Heart left ventricle (tissue), 16 donors: ENCODE measurements at regions not wholly inside any gene's neighbourhood (a gene's known extent, or its start where the extent isn't known, plus 50 kb on each side); places are given as distances from the start of the nearest gene placed in this dataset.

ENCODE experiments used
- ATAC-seq, 4 donors: fragments of 200-7000 bp; cut with Tn5 transposase; one replicate each; pipeline ENCODE4 v1.9.1; 2020 to 2022; ENCODE audit warnings: moderate library complexity in 4 of 4, mild to moderate bottlenecking in 3 of 4, moderate number of reproducible peaks in 1 of 4
- DNase-seq, 5 donors: peaks; one replicate each; pipeline ENCODE4 v3.0.0-alpha.2; 2020
- H3K27ac ChIP-seq, 12 donors: fragments of 200-600 bp; sonication (generic) in 4 of 12; one replicate each; pipeline versions ENCODE4 v1.5.0 to v1.8.0; 2016 to 2022; ENCODE audit warnings: mild to moderate bottlenecking in 2 of 12
- H3K27me3 ChIP-seq, 9 donors: fragments of 200-600 bp; sonication (generic) in 2 of 9; one replicate each; pipeline versions ENCODE4 v1.5.1 to v1.8.0; 2016 to 2022; ENCODE audit warnings: mild to moderate bottlenecking in 3 of 9
- H3K36me3 ChIP-seq, 9 donors: fragments of 200-600 bp; sonication (generic) in 2 of 9; one replicate each; pipeline versions ENCODE4 v1.5.0 to v1.8.0; 2018 to 2022; ENCODE audit warnings: mild to moderate bottlenecking in 2 of 9
- H3K4me1 ChIP-seq, 12 donors: fragments of 200-600 bp; sonication (generic) in 4 of 12; one replicate each; pipeline versions ENCODE4 v1.5.0 to v1.8.0; 2016 to 2022; ENCODE audit warnings: mild to moderate bottlenecking in 3 of 12
- H3K4me3 ChIP-seq, 12 donors: fragments of 200-600 bp; sonication (generic) in 4 of 12; one replicate each; pipeline versions ENCODE4 v1.5.0 to v1.8.0; 2017 to 2022; ENCODE audit warnings: mild to moderate bottlenecking in 9 of 12, moderate library complexity in 4 of 12
- H3K9me3 ChIP-seq, 12 donors: fragments of 200-600 bp; sonication (generic) in 4 of 12; one replicate each; pipeline versions ENCODE4 v1.5.0 to v1.8.0; 2016 to 2022; ENCODE audit warnings: mild to moderate bottlenecking in 1 of 12
- POLR2A ChIP-seq, 2 donors: fragments of 450-650 bp; IDR thresholded peaks; one replicate each; pipeline ENCODE4 v1.6.1; 2017; ENCODE audit warnings: antibody characterized with exemption in 2 of 2, mild to moderate bottlenecking in 2 of 2, moderate library complexity in 2 of 2
- WGBS, 4 donors: extraction: QIAGEN DNeasy Blood & Tissue Kit in 2 of 4; methylation state at CpG; one replicate each; pipeline versions ENCODE4 v1.1.5 to v1.1.7; 2013 to 2018; 5-methylcytosine and 5-hydroxymethylcytosine counted together
- intact Hi-C, 10 donors: fragments of 100-400 bp; cut with DNase I; formaldehyde crosslinking; loops; one replicate each; pipeline versions ENCODE4 v1.11.1 to v1.14.2; 2022
- TF ChIP-seq, protein P1 (sequence below), 12 donors: fragments of 200-600 bp; sonication (generic) in 4 of 12; IDR thresholded peaks; one replicate each; pipeline versions ENCODE4 v1.5.0 to v1.8.0; 2018 to 2022; ENCODE audit warnings: antibody characterized with exemption in 12 of 12, mild to moderate bottlenecking in 5 of 12
- donor health status: ischemic (EF 13 %, LVEDD 7.1; RV severe dilation, severe dysfunction).
- donor health status: healthy with polysubstance abuse.
- donor health status: DM: no; HTN: yes; CAD: no.
- donor health status: DM: no; HTN: no; CAD: no.
- donor health status: ischemic (EF 25% LVEDD 6.9; RV normal size, moderate dysfunction).
- donor health status: ischemic (EF 25% LVEDD 5.7; RV mildly dilated, moderate dysfunction).
- donor health status: healthy.
- donor health status: DM: yes; HTN: yes; CAD: no.
- donor health status: ischemic (EF 35%, LVEDD 5.7; RV mildly dilated, moderate dysfunction).
- donor health status: nonischemic (EF 11% LVEDD 7.7; RV severe dilation, severe dysfunction).
- donor health status: DM: yes; HTN: yes; CAD: no.
- donor health status: PGD.
- donor health status: ischemic (EF 29% LVEDD 5.4; RV normal size, mild dysfunction).
- donor health status: nonischemic (EF 23%, LVEDD 6.1; RV moderate dilation, normal function).

- intact Hi-C loops: loop anchor here in 1 of 10 donors (10.0 kb wide), 1 partner anchor 1063 kb away; no protein-coding TSS in a partner anchor
- Histone ChIP-seq H3K4me1 (no peaks in the 10 kb centered on the region), H3K36me3 (no peaks in the 10 kb centered on the region), H3K27ac (no peak overlapping the region), H3K27me3 (no peaks in the 10 kb centered on the region), H3K9me3 (peaks cover 0 to 15% (median 0%) of the 10 kb centered on the region in 12 donors), H3K4me3 (no peak overlapping the region)
- TF ChIP-seq, protein P1, sequence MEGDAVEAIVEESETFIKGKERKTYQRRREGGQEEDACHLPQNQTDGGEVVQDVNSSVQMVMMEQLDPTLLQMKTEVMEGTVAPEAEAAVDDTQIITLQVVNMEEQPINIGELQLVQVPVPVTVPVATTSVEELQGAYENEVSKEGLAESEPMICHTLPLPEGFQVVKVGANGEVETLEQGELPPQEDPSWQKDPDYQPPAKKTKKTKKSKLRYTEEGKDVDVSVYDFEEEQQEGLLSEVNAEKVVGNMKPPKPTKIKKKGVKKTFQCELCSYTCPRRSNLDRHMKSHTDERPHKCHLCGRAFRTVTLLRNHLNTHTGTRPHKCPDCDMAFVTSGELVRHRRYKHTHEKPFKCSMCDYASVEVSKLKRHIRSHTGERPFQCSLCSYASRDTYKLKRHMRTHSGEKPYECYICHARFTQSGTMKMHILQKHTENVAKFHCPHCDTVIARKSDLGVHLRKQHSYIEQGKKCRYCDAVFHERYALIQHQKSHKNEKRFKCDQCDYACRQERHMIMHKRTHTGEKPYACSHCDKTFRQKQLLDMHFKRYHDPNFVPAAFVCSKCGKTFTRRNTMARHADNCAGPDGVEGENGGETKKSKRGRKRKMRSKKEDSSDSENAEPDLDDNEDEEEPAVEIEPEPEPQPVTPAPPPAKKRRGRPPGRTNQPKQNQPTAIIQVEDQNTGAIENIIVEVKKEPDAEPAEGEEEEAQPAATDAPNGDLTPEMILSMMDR (IDR thresholded peaks at IDR 0.05): no peak
- TF ChIP-seq POLR2A (IDR thresholded peaks at IDR 0.05): no peak
- peak in 3 of 5 donors; percentile 1 to 23 (median 14) for DNase-seq
- 91 to 95% (median 94%) methylated on average over 9 to 15 of the region's 15 CpGs for WGBS, 4 donors
- no peak for ATAC-seq
Observed at GRCh38 chr2:128421861-128422311, 103.2 kb upstream of the HS6ST1 start.

DNA sequence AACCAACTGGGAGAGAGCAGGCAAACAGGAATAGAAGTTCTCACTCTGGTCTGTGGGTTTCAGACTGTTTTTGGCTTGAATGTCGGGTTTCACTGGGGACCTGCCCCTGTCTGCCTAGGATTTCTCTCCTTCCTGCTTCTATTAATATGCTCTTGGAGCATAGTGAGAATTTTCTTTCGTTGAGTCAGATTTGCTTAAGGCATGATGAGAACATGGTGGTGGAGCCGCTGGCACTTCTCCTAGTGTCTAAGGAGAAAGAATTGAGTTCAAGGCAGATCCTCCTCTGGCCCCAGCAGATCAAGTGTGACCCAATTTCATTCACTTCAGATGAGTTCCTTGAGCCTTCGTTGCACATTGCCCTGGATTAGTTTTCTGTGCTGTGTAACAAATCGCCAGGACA is 103.9 kb upstream of the HS6ST1 start:
- Histone ChIP-seq H3K4me1 (no peaks in the 10 kb centered on the region), H3K27ac (no peak overlapping the region), H3K27me3 (no peaks in the 10 kb centered on the region), H3K4me3 (no peak overlapping the region), H3K36me3 (no peaks in the 10 kb centered on the region), H3K9me3 (peaks cover 0 to 15% (median 0%) of the 10 kb centered on the region in 12 donors)
- DNase-seq (peak in 2 of 5 donors; percentile 1 to 2), ATAC-seq (no peak)
- intact Hi-C loops: loop anchor here in 1 of 10 donors (10.0 kb wide), 1 partner anchor 1062 kb away; no protein-coding TSS in a partner anchor
- WGBS, 4 donors: 73 to 89% (median 86%) methylated on average over 5 of the region's 5 CpGs
- no peak for TF ChIP-seq POLR2A (IDR thresholded peaks at IDR 0.05)
- TF ChIP-seq, protein P1 (IDR thresholded peaks at IDR 0.05): no peak

- Histone ChIP-seq H3K36me3 (no peaks in the 10 kb centered on the region), H3K4me1 (no peaks in the 10 kb centered on the region), H3K27ac (no peak overlapping the region), H3K27me3 (no peaks in the 10 kb centered on the region), H3K4me3 (no peak overlapping the region), H3K9me3 (peaks cover 0 to 18% (median 0%) of the 10 kb centered on the region in 12 donors)
- ATAC-seq (no peak), DNase-seq (peak in 2 of 5 donors; percentile 4 to 7)
- TF ChIP-seq, protein P1 (IDR thresholded peaks at IDR 0.05): no peak
- no peak for TF ChIP-seq POLR2A (IDR thresholded peaks at IDR 0.05)
- intact Hi-C loops: loop anchor here in 1 of 10 donors (10.0 kb wide), 1 partner anchor 1061 kb away; no protein-coding TSS in a partner anchor
Observed at GRCh38 chr2:128423788-128424165, 105.1 kb upstream of the HS6ST1 start.

- no peaks in the 10 kb centered on the region for H3K4me1 ChIP-seq
- peak in 3 of 5 donors; percentile 1 to 26 (median 6) for DNase-seq
Observed at GRCh38 chr2:128424406-128425171, 105.9 kb upstream of the HS6ST1 start.

More at GRCh38 chr2:128424406-128425171, 105.9 kb upstream of the HS6ST1 start:
- Histone ChIP-seq H3K27ac (no peak overlapping the region), H3K27me3 (no peaks in the 10 kb centered on the region), H3K4me3 (no peak overlapping the region), H3K36me3 (no peaks in the 10 kb centered on the region), H3K9me3 (peaks cover 0 to 26% (median 5%) of the 10 kb centered on the region in 12 donors)
- TF ChIP-seq POLR2A (IDR thresholded peaks at IDR 0.05): no peak
- TF ChIP-seq, protein P1 (IDR thresholded peaks at IDR 0.05): no peak
- intact Hi-C loops: loop anchor here in 1 of 10 donors (10.0 kb wide), 1 partner anchor 1060 kb away; no protein-coding TSS in a partner anchor
- ATAC-seq: no peak
- 57 to 71% (median 67%) methylated on average over 11 of the region's 11 CpGs for WGBS, 4 donors
